ENCODE measurements at regions not wholly inside any gene's neighbourhood (a gene's known extent, or its start where the extent isn't known, plus 50 kb on each side); places are given as distances from the start of the nearest gene placed in this dataset.

DNA sequence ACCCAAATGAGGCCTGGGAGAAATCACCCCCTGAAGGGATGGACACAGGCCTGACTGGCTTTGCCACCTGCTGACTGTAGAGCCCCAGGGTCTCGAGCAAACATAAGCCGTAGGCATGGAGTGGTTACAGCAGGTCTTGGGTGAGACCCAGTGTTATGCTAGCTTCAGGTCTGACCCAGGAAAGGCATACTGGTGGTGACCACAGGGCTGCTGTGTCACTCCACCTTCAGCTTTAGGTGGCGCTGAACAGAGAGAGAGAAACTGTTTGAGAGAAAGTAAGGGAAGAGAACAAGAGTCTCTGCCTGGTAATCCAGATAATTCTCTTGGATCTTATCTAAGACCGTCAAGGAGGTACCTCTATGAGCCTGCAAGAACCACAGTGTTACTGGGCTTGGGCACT is 1544.2 kb upstream of the TMEFF2 start:
- ATAC-seq, result peak; percentile 81
- POLR2A ChIA-PET, result no interaction called here
- CTCF ChIA-PET, result no interaction called here

DNA sequence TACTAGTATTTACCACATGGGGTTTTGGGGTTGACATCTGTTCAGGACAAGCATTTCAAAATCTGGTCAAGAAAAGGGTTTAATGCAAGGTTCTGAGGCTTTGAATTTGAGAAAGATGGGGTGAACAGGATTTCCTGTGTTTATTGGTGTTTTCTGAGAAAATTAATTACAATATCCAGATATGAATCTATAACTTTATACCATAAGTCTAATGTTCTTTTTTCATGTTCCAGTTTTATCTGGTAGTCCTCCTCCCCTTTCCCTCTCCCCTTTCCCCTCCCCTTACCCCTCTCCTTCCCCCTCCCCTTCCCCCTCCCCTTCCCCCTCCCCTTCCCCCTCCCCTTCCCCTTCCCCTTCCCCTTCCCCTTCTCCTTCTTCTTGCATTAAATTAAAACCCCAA is 1518.2 kb upstream of the TMEFF2 start:
- TF ChIP-seq, protein P1, sequence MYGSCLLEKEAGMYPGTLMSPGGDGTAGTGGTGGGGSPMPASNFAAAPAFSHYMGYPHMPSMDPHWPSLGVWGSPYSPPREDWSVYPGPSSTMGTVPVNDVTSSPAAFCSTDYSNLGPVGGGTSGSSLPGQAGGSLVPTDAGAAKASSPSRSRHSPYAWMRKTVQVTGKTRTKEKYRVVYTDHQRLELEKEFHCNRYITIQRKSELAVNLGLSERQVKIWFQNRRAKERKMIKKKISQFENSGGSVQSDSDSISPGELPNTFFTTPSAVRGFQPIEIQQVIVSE (CRISPR knock-in tag; IDR thresholded peaks at IDR 0.05; ENCODE audit: borderline replicate concordance), result no peak
- TF ChIP-seq NFYB (CRISPR knock-in tag; conservative IDR thresholded peaks at IDR 0.05; ENCODE audit: low read depth), result no peak
- TF ChIP-seq CREM (CRISPR knock-in tag; IDR thresholded peaks at IDR 0.05), result no peak
- TF ChIP-seq TEAD1 (CRISPR knock-in tag; IDR thresholded peaks at IDR 0.05), result no peak
- POLR2A ChIA-PET, result no interaction called here
- no peak overlapping the region for H3K4me3 Mint-ChIP-seq
- H3K27ac Mint-ChIP-seq, result no peak overlapping the region
- peaks cover 35% of the 10 kb centered on the region for H3K36me3 Mint-ChIP-seq
- peaks cover 17% of the 10 kb centered on the region for H3K4me1 Mint-ChIP-seq
- ATAC-seq, result no peak
- CTCF ChIA-PET, result interaction anchor here (0.6 kb wide), 1 partner anchor 210 kb away, joined by 3 read pairs; no protein-coding TSS in a partner anchor
- no peak for DNase-seq (ENCODE audit: low spot score)
- no peaks in the 10 kb centered on the region; the same call in 1 of the 2 replicates for H3K27me3 Mint-ChIP-seq (ENCODE audit: low read depth)
- peaks cover 41% of the 10 kb centered on the region for H3K9me3 Mint-ChIP-seq

More for the DNA sequence above, 1544.2 kb upstream of the TMEFF2 start:
- peaks cover 10% of the 10 kb centered on the region; the same call in 1 of the 2 replicates for H3K9me3 Mint-ChIP-seq
- H3K4me3 Mint-ChIP-seq, result no peak overlapping the region
- TF ChIP-seq, protein P2, sequence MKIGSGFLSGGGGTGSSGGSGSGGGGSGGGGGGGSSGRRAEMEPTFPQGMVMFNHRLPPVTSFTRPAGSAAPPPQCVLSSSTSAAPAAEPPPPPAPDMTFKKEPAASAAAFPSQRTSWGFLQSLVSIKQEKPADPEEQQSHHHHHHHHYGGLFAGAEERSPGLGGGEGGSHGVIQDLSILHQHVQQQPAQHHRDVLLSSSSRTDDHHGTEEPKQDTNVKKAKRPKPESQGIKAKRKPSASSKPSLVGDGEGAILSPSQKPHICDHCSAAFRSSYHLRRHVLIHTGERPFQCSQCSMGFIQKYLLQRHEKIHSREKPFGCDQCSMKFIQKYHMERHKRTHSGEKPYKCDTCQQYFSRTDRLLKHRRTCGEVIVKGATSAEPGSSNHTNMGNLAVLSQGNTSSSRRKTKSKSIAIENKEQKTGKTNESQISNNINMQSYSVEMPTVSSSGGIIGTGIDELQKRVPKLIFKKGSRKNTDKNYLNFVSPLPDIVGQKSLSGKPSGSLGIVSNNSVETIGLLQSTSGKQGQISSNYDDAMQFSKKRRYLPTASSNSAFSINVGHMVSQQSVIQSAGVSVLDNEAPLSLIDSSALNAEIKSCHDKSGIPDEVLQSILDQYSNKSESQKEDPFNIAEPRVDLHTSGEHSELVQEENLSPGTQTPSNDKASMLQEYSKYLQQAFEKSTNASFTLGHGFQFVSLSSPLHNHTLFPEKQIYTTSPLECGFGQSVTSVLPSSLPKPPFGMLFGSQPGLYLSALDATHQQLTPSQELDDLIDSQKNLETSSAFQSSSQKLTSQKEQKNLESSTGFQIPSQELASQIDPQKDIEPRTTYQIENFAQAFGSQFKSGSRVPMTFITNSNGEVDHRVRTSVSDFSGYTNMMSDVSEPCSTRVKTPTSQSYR (CRISPR knock-in tag; IDR thresholded peaks at IDR 0.05), result no peak
- TF ChIP-seq TP53 (CRISPR knock-in tag; IDR thresholded peaks at IDR 0.05) (no peak), ZNF671 (CRISPR knock-in tag; IDR thresholded peaks at IDR 0.05) (no peak), ATF1 (CRISPR knock-in tag; IDR thresholded peaks at IDR 0.05) (no peak)
- TF ChIP-seq, protein P3, sequence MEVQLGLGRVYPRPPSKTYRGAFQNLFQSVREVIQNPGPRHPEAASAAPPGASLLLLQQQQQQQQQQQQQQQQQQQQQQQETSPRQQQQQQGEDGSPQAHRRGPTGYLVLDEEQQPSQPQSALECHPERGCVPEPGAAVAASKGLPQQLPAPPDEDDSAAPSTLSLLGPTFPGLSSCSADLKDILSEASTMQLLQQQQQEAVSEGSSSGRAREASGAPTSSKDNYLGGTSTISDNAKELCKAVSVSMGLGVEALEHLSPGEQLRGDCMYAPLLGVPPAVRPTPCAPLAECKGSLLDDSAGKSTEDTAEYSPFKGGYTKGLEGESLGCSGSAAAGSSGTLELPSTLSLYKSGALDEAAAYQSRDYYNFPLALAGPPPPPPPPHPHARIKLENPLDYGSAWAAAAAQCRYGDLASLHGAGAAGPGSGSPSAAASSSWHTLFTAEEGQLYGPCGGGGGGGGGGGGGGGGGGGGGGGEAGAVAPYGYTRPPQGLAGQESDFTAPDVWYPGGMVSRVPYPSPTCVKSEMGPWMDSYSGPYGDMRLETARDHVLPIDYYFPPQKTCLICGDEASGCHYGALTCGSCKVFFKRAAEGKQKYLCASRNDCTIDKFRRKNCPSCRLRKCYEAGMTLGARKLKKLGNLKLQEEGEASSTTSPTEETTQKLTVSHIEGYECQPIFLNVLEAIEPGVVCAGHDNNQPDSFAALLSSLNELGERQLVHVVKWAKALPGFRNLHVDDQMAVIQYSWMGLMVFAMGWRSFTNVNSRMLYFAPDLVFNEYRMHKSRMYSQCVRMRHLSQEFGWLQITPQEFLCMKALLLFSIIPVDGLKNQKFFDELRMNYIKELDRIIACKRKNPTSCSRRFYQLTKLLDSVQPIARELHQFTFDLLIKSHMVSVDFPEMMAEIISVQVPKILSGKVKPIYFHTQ (CRISPR knock-in tag; IDR thresholded peaks at IDR 0.05), result no peak
- H3K27ac Mint-ChIP-seq, result no peak overlapping the region
- H3K27me3 Mint-ChIP-seq (ENCODE audit: low read depth), result peaks cover 66% of the 10 kb centered on the region
- no peak for DNase-seq (ENCODE audit: low spot score)
- H3K4me1 Mint-ChIP-seq, result peaks cover 19% of the 10 kb centered on the region
- no peaks in the 10 kb centered on the region; the same call in 1 of the 2 replicates for H3K36me3 Mint-ChIP-seq

DNA sequence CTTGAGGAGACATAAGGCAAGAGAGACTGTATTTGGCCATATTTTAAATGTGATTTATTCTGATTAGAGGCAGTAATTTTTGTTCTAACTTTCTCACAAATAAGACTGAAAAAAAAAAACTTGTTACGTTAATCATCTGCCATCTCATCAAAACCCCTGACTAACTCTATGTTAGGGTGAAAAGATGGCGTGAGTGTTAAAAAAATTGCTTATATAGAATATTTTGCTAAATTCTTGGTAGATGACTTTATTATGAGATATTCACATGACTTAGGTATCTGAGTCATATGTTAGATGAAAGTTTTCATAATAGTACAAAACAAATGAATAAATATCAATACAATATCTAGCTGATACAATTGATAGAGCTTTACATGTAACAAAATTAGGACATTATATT is 1508.7 kb upstream of the TMEFF2 start:
- ChIA-PET POLR2A (no interaction called here), CTCF (no interaction called here)
- Mint-ChIP-seq H3K9me3 (peaks cover 8% of the 10 kb centered on the region; the same call in 1 of the 2 replicates), H3K4me1 (0 out of 2 replicates have a peak, but pooled peaks cover 3% of the 10 kb centered on the region), H3K36me3 (peaks cover 3% of the 10 kb centered on the region; the same call in 1 of the 2 replicates), H3K27me3 (ENCODE audit: low read depth) (no peaks in the 10 kb centered on the region), H3K27ac (no peak overlapping the region), H3K4me3 (no peak overlapping the region)
- DNase-seq (ENCODE audit: low spot score) (no peak), ATAC-seq (no peak)
- TF ChIP-seq, protein P4, sequence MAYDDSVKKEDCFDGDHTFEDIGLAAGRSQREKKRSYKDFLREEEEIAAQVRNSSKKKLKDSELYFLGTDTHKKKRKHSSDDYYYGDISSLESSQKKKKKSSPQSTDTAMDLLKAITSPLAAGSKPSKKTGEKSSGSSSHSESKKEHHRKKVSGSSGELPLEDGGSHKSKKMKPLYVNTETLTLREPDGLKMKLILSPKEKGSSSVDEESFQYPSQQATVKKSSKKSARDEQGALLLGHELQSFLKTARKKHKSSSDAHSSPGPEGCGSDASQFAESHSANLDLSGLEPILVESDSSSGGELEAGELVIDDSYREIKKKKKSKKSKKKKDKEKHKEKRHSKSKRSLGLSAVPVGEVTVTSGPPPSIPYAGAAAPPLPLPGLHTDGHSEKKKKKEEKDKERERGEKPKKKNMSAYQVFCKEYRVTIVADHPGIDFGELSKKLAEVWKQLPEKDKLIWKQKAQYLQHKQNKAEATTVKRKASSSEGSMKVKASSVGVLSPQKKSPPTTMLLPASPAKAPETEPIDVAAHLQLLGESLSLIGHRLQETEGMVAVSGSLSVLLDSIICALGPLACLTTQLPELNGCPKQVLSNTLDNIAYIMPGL (CRISPR knock-in tag; IDR thresholded peaks at IDR 0.05), result no peak
- TF ChIP-seq ELF4 (CRISPR knock-in tag; IDR thresholded peaks at IDR 0.05; ENCODE audit: low read depth) (no peak), NFYB (CRISPR knock-in tag; conservative IDR thresholded peaks at IDR 0.05; ENCODE audit: low read depth) (no peak), TP53 (CRISPR knock-in tag; IDR thresholded peaks at IDR 0.05) (no peak), SMAD4 (CRISPR knock-in tag; IDR thresholded peaks at IDR 0.05) (no peak)
- TF ChIP-seq, protein P5, sequence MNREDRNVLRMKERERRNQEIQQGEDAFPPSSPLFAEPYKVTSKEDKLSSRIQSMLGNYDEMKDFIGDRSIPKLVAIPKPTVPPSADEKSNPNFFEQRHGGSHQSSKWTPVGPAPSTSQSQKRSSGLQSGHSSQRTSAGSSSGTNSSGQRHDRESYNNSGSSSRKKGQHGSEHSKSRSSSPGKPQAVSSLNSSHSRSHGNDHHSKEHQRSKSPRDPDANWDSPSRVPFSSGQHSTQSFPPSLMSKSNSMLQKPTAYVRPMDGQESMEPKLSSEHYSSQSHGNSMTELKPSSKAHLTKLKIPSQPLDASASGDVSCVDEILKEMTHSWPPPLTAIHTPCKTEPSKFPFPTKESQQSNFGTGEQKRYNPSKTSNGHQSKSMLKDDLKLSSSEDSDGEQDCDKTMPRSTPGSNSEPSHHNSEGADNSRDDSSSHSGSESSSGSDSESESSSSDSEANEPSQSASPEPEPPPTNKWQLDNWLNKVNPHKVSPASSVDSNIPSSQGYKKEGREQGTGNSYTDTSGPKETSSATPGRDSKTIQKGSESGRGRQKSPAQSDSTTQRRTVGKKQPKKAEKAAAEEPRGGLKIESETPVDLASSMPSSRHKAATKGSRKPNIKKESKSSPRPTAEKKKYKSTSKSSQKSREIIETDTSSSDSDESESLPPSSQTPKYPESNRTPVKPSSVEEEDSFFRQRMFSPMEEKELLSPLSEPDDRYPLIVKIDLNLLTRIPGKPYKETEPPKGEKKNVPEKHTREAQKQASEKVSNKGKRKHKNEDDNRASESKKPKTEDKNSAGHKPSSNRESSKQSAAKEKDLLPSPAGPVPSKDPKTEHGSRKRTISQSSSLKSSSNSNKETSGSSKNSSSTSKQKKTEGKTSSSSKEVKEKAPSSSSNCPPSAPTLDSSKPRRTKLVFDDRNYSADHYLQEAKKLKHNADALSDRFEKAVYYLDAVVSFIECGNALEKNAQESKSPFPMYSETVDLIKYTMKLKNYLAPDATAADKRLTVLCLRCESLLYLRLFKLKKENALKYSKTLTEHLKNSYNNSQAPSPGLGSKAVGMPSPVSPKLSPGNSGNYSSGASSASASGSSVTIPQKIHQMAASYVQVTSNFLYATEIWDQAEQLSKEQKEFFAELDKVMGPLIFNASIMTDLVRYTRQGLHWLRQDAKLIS (CRISPR knock-in tag; IDR thresholded peaks at IDR 0.05; ENCODE audit: borderline replicate concordance), result no peak
- TF ChIP-seq, protein P6, sequence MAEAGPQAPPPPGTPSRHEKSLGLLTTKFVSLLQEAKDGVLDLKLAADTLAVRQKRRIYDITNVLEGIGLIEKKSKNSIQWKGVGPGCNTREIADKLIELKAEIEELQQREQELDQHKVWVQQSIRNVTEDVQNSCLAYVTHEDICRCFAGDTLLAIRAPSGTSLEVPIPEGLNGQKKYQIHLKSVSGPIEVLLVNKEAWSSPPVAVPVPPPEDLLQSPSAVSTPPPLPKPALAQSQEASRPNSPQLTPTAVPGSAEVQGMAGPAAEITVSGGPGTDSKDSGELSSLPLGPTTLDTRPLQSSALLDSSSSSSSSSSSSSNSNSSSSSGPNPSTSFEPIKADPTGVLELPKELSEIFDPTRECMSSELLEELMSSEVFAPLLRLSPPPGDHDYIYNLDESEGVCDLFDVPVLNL (CRISPR knock-in tag; IDR thresholded peaks at IDR 0.05; ENCODE audit: borderline replicate concordance, low read depth), result no peak
- TF ChIP-seq, protein P7, sequence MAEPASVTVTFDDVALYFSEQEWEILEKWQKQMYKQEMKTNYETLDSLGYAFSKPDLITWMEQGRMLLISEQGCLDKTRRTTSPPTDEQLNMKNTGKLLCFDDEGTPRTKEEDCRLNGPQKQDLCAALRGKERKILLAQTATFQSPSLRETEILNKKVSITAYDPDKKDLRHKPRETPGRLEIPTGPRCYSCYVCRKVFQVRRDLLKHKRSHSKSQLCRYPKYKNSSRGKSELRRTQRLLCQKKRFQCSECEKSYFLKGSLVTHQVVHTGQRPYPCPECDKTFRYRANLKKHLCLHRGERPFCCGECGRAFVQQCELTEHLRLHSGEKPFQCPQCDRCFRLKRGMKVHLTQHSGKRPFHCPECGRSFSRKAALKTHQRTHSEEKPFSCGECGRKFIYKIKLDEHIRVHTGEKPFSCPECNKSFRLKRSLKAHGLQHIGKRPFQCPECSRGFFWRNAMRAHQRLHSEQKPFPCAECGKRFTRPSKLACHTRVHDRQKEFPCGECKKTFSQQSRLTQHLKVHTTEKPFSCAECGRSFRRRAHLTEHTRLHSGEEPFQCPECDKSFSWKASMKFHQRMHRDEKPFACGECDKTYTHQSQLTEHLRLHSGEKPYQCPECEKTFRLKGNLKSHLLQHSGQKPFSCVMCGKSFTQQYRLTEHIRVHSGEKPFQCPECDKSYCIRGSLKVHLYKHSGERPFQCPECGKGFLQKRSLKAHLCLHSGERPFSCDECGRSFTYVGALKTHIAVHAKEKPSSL (CRISPR knock-in tag; conservative IDR thresholded peaks at IDR 0.05), result no peak

Measured in WTC11 (cell line).